ENCODE measurements at regions not wholly inside any gene's neighbourhood (a gene's known extent, or its start where the extent isn't known, plus 50 kb on each side); places are given as distances from the start of the nearest gene placed in this dataset.

DNA sequence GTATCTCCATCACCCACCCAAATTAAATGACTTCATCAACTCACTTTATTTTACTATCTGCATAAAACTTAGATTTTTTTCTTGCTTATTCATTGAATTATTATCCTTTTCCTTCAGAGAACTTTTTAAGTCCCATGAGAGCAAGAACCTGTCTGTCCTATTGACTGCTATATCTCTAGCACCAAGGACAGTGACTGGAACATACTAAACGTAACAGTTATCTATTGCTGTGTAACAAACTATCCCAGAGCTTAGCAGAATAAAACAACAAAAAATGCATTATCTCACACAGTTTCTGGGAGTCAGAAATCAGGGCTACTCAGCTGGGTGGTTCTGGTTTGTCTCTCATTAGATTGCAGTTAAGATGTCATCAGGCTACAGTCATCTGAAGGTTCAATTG, 401.7 kb upstream of the AUTS2 start:
- no peaks in the 10 kb centered on the region for H3K36me3 ChIP-seq
- no peak overlapping the region for H3K27ac ChIP-seq
- H3K4me3 ChIP-seq: no peak overlapping the region
- H3K9me3 ChIP-seq: no peaks in the 10 kb centered on the region
- intact Hi-C loops (cut with DNase I): no loop called here
- TF ChIP-seq, protein P1, sequence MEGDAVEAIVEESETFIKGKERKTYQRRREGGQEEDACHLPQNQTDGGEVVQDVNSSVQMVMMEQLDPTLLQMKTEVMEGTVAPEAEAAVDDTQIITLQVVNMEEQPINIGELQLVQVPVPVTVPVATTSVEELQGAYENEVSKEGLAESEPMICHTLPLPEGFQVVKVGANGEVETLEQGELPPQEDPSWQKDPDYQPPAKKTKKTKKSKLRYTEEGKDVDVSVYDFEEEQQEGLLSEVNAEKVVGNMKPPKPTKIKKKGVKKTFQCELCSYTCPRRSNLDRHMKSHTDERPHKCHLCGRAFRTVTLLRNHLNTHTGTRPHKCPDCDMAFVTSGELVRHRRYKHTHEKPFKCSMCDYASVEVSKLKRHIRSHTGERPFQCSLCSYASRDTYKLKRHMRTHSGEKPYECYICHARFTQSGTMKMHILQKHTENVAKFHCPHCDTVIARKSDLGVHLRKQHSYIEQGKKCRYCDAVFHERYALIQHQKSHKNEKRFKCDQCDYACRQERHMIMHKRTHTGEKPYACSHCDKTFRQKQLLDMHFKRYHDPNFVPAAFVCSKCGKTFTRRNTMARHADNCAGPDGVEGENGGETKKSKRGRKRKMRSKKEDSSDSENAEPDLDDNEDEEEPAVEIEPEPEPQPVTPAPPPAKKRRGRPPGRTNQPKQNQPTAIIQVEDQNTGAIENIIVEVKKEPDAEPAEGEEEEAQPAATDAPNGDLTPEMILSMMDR (IDR thresholded peaks at IDR 0.05): no peak
- DNase-seq: no peak
- WGBS, 2 donors: 46 to 60% methylated on average over 1 of the region's 1 CpG
- no peak for ATAC-seq
- FAIRE-seq: no peak
- no peaks in the 10 kb centered on the region for H3K27me3 ChIP-seq
- no peaks in the 10 kb centered on the region for H3K4me1 ChIP-seq

DNA sequence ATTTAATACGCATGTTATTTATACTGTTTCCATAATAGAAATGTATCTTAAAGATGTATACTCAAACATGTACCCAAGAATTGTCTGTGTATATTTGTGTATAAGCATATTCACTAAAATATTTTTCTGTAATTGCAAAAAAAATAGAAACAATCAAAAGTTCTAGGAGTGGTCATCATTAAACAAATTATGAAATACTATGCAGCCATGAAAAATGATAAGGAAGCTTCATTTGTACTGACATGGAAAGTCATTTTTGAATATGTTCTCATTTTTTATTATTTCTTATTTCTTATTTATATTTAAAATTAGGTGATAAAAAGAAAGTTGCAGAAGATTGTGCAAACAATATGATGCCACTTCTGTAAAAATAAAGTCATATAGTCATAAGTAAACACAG, 400.0 kb upstream of the AUTS2 start:
- H3K27ac ChIP-seq: no peak overlapping the region
- ATAC-seq (no peak), FAIRE-seq (no peak), DNase-seq (no peak)
- TF ChIP-seq, protein P1 (IDR thresholded peaks at IDR 0.05): no peak
- H3K27me3 ChIP-seq: no peaks in the 10 kb centered on the region
- H3K4me1 ChIP-seq: no peaks in the 10 kb centered on the region
- H3K36me3 ChIP-seq: no peaks in the 10 kb centered on the region
- no peaks in the 10 kb centered on the region for H3K9me3 ChIP-seq
- WGBS, 2 donors: 86 to 98% methylated on average over 1 of the region's 1 CpG
- H3K4me3 ChIP-seq: no peak overlapping the region
- intact Hi-C loops (cut with DNase I): no loop called here

DNA sequence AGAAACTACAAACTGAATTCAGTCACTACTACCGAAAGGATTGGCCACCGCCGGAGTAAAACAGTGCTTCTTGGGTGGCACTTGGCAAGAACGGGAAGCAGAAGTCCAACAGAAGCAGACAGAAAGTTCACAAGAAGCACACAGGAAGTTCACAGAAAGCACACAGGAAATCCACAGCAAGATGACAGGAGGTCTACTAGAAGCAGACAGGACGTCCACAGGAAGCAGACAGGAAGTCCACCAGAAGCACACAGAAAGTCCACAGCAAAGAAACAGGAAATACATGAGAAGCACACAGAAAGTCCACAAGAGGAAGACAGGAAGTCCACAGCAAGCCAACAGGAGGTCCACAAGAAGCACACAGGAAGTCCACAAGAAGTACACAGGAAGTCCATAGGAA, 399.2 kb upstream of the AUTS2 start:
- H3K9me3 ChIP-seq: no peaks in the 10 kb centered on the region
- TF ChIP-seq, protein P1 (IDR thresholded peaks at IDR 0.05): no peak
- H3K4me1 ChIP-seq: no peaks in the 10 kb centered on the region
- no peaks in the 10 kb centered on the region for H3K36me3 ChIP-seq
- no peaks in the 10 kb centered on the region for H3K27me3 ChIP-seq
- no peak overlapping the region for H3K4me3 ChIP-seq
- no peak for FAIRE-seq
- DNase-seq: no peak
- intact Hi-C loops (cut with DNase I): no loop called here
- no peak overlapping the region for H3K27ac ChIP-seq
- WGBS, 2 donors: 69 to 73% methylated on average over 5 of the region's 5 CpGs
- no peak for ATAC-seq

DNA sequence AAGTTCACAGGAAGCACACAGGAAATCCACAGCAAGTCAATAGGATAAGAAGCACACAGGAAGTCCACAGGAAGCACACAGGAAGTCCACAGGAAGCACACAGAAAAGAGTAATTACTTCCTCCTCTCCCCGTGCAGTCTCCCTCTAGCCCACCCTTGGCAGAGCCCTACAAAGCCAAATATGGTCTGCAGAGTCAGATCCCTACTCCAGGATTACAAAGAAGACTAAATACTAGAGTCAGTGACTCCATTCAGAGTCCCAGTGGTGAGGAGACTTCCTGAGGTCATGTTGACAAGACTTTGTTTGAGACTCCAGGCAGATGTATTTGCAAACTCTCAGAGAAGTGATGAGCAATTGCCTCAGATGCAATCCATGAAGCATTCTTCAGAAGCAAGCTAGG, 398.6 kb upstream of the AUTS2 start:
- Histone ChIP-seq H3K27me3 (no peaks in the 10 kb centered on the region), H3K36me3 (no peaks in the 10 kb centered on the region), H3K27ac (no peak overlapping the region), H3K4me3 (no peak overlapping the region), H3K9me3 (no peaks in the 10 kb centered on the region), H3K4me1 (no peaks in the 10 kb centered on the region)
- DNase-seq (no peak), ATAC-seq (no peak), FAIRE-seq (no peak)
- 45 to 49% methylated on average over 1 of the region's 1 CpG for WGBS, 2 donors
- TF ChIP-seq, protein P1 (IDR thresholded peaks at IDR 0.05): no peak
- intact Hi-C loops (cut with DNase I): no loop called here

DNA sequence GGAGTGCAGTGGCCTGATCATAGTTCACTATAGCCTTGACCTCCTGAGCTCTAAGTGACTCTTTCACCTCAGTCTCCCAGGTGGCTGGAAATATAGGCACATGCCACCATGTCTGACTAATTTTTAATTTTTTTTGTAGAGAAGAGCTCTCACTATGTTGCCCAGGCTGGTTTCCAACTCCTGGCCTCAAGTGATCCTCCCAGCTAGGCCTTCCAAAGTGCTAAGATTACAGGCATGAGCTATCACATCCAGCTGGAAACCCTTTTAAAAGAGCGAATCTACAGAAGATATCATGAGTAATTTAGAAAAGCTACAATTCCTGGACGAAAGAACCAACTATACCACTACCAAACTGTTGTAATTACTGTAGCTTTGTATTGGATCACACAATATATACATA, 394.4 kb upstream of the AUTS2 start:
- intact Hi-C loops (cut with DNase I): no loop called here
- ATAC-seq (no peak), FAIRE-seq (no peak), DNase-seq (no peak)
- WGBS, 2 donors: 68 to 81% methylated on average over 2 of the region's 2 CpGs
- TF ChIP-seq, protein P1 (IDR thresholded peaks at IDR 0.05): no peak
- H3K27me3 ChIP-seq: no peaks in the 10 kb centered on the region
- H3K4me1 ChIP-seq: no peaks in the 10 kb centered on the region
- H3K36me3 ChIP-seq: no peaks in the 10 kb centered on the region
- no peaks in the 10 kb centered on the region for H3K9me3 ChIP-seq
- H3K4me3 ChIP-seq: no peak overlapping the region
- no peak overlapping the region for H3K27ac ChIP-seq

All from pancreas (tissue), 10 donors.